ENCODE measurements at regions not wholly inside any gene's neighbourhood (a gene's known extent, or its start where the extent isn't known, plus 50 kb on each side); places are given as distances from the start of the nearest gene placed in this dataset.
"Not testable (repeated sequence)": the region's sequence is repeated elsewhere in the genome, so short reads cannot be mapped to it uniquely, and the experiment has no call there.

DNA sequence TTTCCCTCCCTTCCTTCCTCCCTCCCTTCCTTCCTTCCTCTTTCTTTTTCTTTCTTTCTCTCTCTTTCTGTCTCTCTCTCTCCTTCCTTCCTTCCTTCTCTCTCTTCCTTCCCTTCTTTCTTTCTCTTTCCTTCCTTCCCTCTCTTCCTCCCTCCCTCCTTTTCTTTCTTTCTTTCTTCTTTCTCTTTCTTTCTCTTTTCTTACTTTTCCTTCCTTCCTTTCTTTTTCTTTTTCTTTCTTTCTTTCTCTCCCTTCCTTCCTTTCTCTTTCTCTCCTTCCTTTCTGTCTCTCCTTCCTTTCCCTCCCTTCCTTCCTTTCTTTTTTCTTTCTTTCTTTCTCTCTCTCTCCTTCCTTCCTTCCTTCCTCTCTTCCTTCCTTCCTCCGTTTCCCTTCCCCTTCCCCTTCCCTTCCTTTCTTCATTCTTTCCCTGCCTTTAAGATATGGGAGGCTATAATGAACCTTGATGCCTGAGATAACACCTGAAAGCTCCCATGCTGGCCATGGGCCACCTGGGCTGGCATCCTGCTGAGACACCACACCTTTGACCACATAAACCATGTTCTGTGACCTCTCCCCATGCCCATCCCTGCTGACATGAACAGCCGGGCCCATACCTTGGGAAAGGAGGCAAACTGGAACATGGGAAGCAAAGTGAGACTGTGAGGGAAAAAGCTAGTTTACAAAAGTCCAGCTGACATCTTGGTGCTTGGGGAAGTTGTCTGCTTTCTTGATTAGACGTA lies 197.8 kb upstream of the ZNF618 start:
- Mint-ChIP-seq H3K4me1 (ENCODE audit: low read depth) (peaks cover 8% of the 10 kb centered on the region), H3K9me3 (no peaks in the 10 kb centered on the region), H3K27ac (no peak overlapping the region), H3K36me3 (ENCODE audit: low read depth) (no peaks in the 10 kb centered on the region), H3K4me3 (no peak overlapping the region), H3K27me3 (peaks cover 52% of the 10 kb centered on the region)
- DNase-seq (no peak), ATAC-seq (no peak)
- intact Hi-C loops (cut with micrococcal nuclease), result no loop called here
- TF ChIP-seq, protein P1, sequence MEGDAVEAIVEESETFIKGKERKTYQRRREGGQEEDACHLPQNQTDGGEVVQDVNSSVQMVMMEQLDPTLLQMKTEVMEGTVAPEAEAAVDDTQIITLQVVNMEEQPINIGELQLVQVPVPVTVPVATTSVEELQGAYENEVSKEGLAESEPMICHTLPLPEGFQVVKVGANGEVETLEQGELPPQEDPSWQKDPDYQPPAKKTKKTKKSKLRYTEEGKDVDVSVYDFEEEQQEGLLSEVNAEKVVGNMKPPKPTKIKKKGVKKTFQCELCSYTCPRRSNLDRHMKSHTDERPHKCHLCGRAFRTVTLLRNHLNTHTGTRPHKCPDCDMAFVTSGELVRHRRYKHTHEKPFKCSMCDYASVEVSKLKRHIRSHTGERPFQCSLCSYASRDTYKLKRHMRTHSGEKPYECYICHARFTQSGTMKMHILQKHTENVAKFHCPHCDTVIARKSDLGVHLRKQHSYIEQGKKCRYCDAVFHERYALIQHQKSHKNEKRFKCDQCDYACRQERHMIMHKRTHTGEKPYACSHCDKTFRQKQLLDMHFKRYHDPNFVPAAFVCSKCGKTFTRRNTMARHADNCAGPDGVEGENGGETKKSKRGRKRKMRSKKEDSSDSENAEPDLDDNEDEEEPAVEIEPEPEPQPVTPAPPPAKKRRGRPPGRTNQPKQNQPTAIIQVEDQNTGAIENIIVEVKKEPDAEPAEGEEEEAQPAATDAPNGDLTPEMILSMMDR (IDR thresholded peaks at IDR 0.05), result no peak
- CTCF ChIA-PET, result interaction anchor here (0.5 kb wide), 1 partner anchor 11 kb away, joined by 4 read pairs; no protein-coding TSS in a partner anchor
- POLR2A ChIA-PET, result interaction anchor here (0.6 kb wide), 1 partner anchor 12 kb away, joined by 3 read pairs; no protein-coding TSS in a partner anchor

DNA sequence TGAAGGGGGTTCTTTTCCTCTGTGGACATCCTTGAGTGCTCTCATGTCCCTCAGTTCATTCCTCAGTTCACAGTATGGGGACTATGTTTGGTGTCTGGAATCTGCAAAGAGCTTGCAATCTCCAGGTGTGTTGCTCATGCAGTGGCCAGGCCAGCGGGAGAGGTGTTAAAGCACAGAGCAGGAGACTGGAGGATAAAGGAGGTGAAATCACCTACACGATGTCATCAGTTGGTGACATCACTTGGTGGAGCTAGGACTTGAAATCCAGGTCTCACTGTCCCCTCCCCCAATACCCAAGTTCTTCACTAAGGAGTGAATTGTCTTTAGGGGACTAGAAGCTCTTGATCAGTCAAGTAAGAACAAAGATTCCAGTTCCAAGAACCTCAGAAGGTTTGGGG lies 197.3 kb upstream of the ZNF618 start:
- Mint-ChIP-seq H3K27ac (no peak overlapping the region), H3K27me3 (peaks cover 53% of the 10 kb centered on the region), H3K4me1 (ENCODE audit: low read depth) (peaks cover 8% of the 10 kb centered on the region), H3K36me3 (ENCODE audit: low read depth) (no peaks in the 10 kb centered on the region), H3K9me3 (no peaks in the 10 kb centered on the region), H3K4me3 (no peak overlapping the region)
- intact Hi-C loops (cut with micrococcal nuclease), result no loop called here
- ChIA-PET POLR2A (interaction anchor here (0.6 kb wide), 1 partner anchor 12 kb away, joined by 3 read pairs; no protein-coding TSS in a partner anchor), CTCF (interaction anchor here (0.5 kb wide), 1 partner anchor 12 kb away, joined by 4 read pairs; no protein-coding TSS in a partner anchor)
- TF ChIP-seq, protein P1 (IDR thresholded peaks at IDR 0.05), result no peak
- no peak for DNase-seq
- no peak for ATAC-seq

DNA sequence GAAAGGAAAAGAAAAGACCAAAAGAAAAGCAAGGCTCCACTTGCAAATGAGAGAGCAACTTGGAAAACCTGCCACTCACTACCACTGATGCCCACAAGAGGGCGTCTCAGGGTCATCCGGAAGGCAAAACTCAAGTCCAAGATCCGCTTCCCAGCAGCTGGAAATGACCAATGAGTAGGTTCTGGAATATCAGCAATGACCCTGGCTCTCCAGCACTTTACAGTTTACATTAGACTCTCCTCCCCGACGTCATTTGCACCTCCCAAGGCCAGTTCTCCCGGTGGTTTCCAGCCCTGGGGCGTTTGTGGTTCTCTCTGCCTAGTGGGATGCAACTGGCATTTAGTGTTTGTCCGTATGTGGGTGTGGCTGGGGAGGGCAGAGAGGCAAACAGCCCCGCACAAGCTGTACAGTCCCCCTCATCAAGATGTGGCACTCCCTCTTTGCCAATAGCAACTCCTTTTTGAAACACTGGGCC lies 193.8 kb upstream of the ZNF618 start:
- no peak for ATAC-seq
- Mint-ChIP-seq H3K27me3 (peaks cover 61% of the 10 kb centered on the region), H3K27ac (no peak overlapping the region), H3K4me3 (no peak overlapping the region), H3K4me1 (ENCODE audit: low read depth) (peaks cover 1% of the 10 kb centered on the region), H3K36me3 (ENCODE audit: low read depth) (no peaks in the 10 kb centered on the region), H3K9me3 (no peaks in the 10 kb centered on the region)
- peak; percentile 69 for DNase-seq
- TF ChIP-seq, protein P1 (IDR thresholded peaks at IDR 0.05), result peak; percentile 88
- intact Hi-C loops (cut with micrococcal nuclease), result no loop called here
- CTCF ChIA-PET, result interaction anchor here (0.6 to 3.0 kb wide), 15 partner anchors 9 to 196 kb away, joined by 3 to 25 read pairs (median 4); no protein-coding TSS in a partner anchor
- POLR2A ChIA-PET, result no interaction called here

DNA sequence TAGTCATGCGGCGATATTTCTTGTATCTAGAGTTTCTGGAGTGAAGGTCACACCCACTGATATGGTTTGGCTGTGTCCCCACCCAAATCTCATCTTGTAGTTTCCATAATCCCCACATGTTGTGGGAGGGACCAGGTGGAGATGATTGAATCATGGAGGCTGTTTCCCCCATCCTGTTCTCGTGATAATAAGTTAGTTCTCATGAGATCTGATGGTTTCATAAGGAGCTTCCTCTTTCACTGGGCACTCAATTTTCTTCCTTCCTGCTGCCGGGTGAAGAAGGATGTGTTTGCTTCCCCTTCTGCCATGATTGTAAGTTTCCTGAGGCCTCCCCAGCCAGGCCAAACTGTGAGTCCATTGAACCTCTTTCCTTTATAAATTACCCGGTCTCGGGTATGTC lies 190.5 kb upstream of the ZNF618 start:
- intact Hi-C loops (cut with micrococcal nuclease); H3K27ac Mint-ChIP-seq: not testable (repeated sequence)
- CTCF ChIA-PET, result interaction anchor here (0.9 to 1.4 kb wide), 2 partner anchors 10 to 27 kb away, joined by 3 read pairs; no protein-coding TSS in a partner anchor

DNA sequence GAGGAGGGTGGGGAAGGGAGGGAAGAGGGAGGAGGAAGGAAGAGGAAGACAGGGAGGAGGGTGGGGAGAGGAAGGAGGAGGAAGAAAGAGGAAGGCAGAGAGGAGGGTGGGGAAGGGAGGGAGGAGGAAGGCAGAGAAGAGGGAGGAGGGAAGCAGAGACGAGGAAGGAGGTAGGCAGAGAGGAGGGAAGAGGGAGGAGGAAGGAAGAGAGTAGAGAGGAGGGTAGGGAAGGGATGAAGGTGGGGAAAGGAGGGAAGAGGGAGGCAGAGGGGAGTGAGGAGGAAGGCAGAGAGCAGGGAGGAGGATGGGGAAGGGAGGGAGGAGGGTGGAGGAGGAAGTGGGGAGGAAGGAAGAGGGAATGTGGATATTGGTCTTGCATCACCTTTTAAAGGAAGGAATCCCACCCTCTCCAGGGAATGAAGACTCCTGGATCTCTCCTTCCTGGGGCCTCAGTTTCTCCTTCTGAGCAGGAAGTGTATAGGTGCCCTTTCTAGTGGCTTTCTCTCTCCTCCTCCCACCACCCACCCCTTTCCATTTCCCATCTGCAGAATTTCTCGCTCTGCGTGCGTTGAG lies 188.9 kb upstream of the ZNF618 start:
- CTCF ChIA-PET, result no interaction called here
- TF ChIP-seq, protein P1 (IDR thresholded peaks at IDR 0.05), result no peak
- DNase-seq, result no peak
- Mint-ChIP-seq H3K4me1 (ENCODE audit: low read depth) (peaks cover 6% of the 10 kb centered on the region), H3K27me3 (peaks cover 65% of the 10 kb centered on the region), H3K36me3 (ENCODE audit: low read depth) (no peaks in the 10 kb centered on the region), H3K4me3 (no peak overlapping the region), H3K9me3 (no peaks in the 10 kb centered on the region), H3K27ac (no peak overlapping the region)
- ATAC-seq, result no peak
- POLR2A ChIA-PET, result no interaction called here
- intact Hi-C loops (cut with micrococcal nuclease), result no loop called here

More for the DNA sequence above, 190.5 kb upstream of the ZNF618 start:
- H3K4me1 Mint-ChIP-seq (ENCODE audit: low read depth); DNase-seq; H3K9me3 Mint-ChIP-seq; POLR2A ChIA-PET; H3K4me3 Mint-ChIP-seq; H3K36me3 Mint-ChIP-seq (ENCODE audit: low read depth); ATAC-seq: not testable (repeated sequence)
- H3K27me3 Mint-ChIP-seq, result peaks cover 67% of the 10 kb centered on the region
